ENCODE measurements at regions not wholly inside any gene's neighbourhood (a gene's known extent, or its start where the extent isn't known, plus 50 kb on each side); places are given as distances from the start of the nearest gene placed in this dataset.
"Not testable (repeated sequence)": the region's sequence is repeated elsewhere in the genome, so short reads cannot be mapped to it uniquely, and the experiment has no call there.

- Histone ChIP-seq H3K27me3 (replicated peaks) (0 out of 2 replicates have a peak, but pooled peaks cover 3% of the 10 kb centered on the region), H3K9me3 (replicated peaks) (no peaks in the 10 kb centered on the region), H3K27ac (no peak overlapping the region)
These were observed 50.2 kb upstream of the CPNE4 start for GRCh38 chr3:132084982-132085381.

DNA sequence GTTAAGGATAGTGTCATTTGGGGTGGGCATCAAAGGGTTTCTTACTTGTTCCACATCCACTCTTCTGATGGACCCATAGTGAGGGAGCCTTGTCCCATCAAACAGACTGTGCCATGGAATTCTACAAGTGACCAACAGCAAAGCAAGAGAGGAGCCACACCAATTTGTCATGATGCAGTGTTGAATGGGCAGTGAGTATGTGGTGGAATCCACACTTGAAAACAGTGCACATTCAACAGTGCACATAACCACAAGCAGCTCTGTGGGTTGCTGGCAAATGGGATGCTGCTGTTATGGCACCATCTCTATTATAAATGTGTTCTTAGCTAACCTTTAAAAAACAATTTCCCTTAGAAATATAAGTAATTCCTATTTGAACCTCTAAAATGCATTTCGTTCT, 52.5 kb upstream of the CPNE4 start:
- H3K27ac ChIP-seq: no peak overlapping the region
- H3K9me3 ChIP-seq (replicated peaks): no peaks in the 10 kb centered on the region
- 0 out of 2 replicates have a peak, but pooled peaks cover 3% of the 10 kb centered on the region for H3K27me3 ChIP-seq (replicated peaks)
- no peaks in the 10 kb centered on the region for H3K36me3 ChIP-seq
- H3K4me3 ChIP-seq: no peak overlapping the region
- peaks cover 8% of the 10 kb centered on the region for H3K4me1 ChIP-seq (replicated peaks)
- DNase-seq (ENCODE audit: low read depth in 1 of 2, low spot score in 2 of 2): no peak

More at GRCh38 chr3:132084982-132085381, 50.2 kb upstream of the CPNE4 start:
- Histone ChIP-seq H3K36me3 (no peaks in the 10 kb centered on the region), H3K4me1 (replicated peaks) (peaks cover 8% of the 10 kb centered on the region), H3K4me3 (no peak overlapping the region)
- DNase-seq (ENCODE audit: low read depth in 1 of 2, low spot score in 2 of 2): no peak

- no peak overlapping the region for H3K27ac ChIP-seq
- H3K36me3 ChIP-seq: no peaks in the 10 kb centered on the region
- H3K27me3 ChIP-seq (replicated peaks): 0 out of 2 replicates have a peak, but pooled peaks cover 3% of the 10 kb centered on the region
- H3K9me3 ChIP-seq (replicated peaks): no peaks in the 10 kb centered on the region
- H3K4me1 ChIP-seq (replicated peaks): peaks cover 8% of the 10 kb centered on the region
- H3K4me3 ChIP-seq: no peak overlapping the region
- no peak for DNase-seq (ENCODE audit: low read depth in 1 of 2, low spot score in 2 of 2)
These were observed 53.5 kb upstream of the CPNE4 start for GRCh38 chr3:132088291-132088690.

DNA sequence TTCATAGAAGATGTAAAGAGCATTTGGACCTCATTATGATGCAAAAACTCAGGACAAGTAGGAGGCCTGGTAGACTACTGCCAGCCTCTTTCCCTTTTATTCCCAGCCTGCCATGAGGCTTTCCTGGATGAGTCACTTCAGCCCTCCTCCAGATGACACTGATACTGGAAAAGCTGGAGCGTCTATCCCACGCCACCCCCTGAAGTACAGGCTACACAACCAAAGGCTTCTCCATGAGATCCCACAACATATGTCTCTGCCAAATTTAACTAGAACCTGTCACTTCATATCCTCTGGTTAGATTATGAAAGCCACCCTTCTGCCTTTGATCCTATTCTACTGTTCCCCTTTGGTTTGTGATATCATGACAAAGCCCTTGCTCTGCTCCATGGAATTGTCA, 56.1 kb upstream of the CPNE4 start:
- Histone ChIP-seq H3K27ac (no peak overlapping the region), H3K9me3 (replicated peaks) (no peaks in the 10 kb centered on the region), H3K4me1 (replicated peaks) (no peaks in the 10 kb centered on the region), H3K27me3 (replicated peaks) (no peaks in the 10 kb centered on the region), H3K36me3 (no peaks in the 10 kb centered on the region), H3K4me3 (no peak overlapping the region)
- DNase-seq (ENCODE audit: low read depth in 1 of 2, low spot score in 2 of 2): no peak

GRCh38 chr3:132116601-132117000, 81.8 kb upstream of the CPNE4 start:
- Histone ChIP-seq H3K4me3 (no peak overlapping the region), H3K9me3 (replicated peaks) (no peaks in the 10 kb centered on the region; the same call in 1 of the 2 replicates), H3K27ac (no peak overlapping the region), H3K27me3 (replicated peaks) (no peaks in the 10 kb centered on the region), H3K36me3 (no peaks in the 10 kb centered on the region), H3K4me1 (replicated peaks) (no peaks in the 10 kb centered on the region)
- no peak for DNase-seq (ENCODE audit: low read depth in 1 of 2, low spot score in 2 of 2)

DNA sequence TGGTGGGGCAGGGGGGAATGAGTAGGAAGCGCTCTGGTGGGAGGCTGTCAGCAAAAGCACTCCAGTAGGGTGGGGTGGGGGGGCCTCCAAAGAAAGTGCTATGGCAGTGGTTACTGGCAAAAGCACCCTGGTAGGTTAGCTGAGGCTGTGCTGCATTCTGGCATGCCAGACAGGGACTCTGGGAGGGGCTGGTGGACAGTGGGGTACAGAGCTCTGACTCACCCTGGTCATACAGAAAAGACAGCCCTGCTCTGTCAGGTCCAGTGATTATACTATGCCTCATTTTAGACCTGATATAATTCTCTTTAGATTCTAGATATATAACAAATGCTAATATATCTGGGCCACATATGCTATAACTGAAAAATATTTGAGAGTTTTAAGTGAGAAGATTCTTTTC, 82.8 kb upstream of the CPNE4 start:
- DNase-seq (ENCODE audit: low read depth in 1 of 2, low spot score in 2 of 2): no peak
- Histone ChIP-seq H3K27ac (no peak overlapping the region), H3K36me3 (no peaks in the 10 kb centered on the region), H3K27me3 (replicated peaks) (no peaks in the 10 kb centered on the region), H3K4me3 (no peak overlapping the region), H3K4me1 (replicated peaks) (no peaks in the 10 kb centered on the region), H3K9me3 (replicated peaks) (no peaks in the 10 kb centered on the region; the same call in 1 of the 2 replicates)

- Histone ChIP-seq H3K27ac (no peak overlapping the region), H3K36me3 (no peaks in the 10 kb centered on the region), H3K4me1 (replicated peaks) (no peaks in the 10 kb centered on the region), H3K9me3 (replicated peaks) (no peaks in the 10 kb centered on the region; the same call in 1 of the 2 replicates), H3K27me3 (replicated peaks) (no peaks in the 10 kb centered on the region), H3K4me3 (no peak overlapping the region)
- DNase-seq (ENCODE audit: low read depth in 1 of 2, low spot score in 2 of 2): no peak
These were observed 84.7 kb upstream of the CPNE4 start for GRCh38 chr3:132119531-132119930.

DNA sequence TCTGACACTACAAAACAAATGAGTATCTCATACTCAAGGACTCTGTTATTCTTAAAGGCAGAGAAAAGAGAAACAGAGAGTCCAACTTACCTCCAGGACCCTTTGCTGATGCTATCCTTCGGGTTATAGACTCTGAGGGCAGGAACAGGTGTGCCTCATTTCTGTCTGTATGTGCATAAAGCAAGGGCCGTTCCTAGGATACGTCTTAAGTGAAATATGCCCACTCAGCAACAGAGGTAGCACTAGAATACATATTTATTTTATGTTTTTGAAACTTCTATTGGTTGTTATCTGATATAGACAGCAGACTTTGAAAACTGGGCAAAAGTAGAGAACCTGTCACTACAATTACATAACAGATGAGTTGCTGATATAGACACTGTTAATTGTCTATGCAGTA, 89.3 kb upstream of the CPNE4 start:
- DNase-seq (ENCODE audit: low read depth in 1 of 2, low spot score in 2 of 2): no peak
- Histone ChIP-seq H3K27ac (no peak overlapping the region), H3K36me3 (no peaks in the 10 kb centered on the region), H3K27me3 (replicated peaks) (no peaks in the 10 kb centered on the region), H3K9me3 (replicated peaks) (no peaks in the 10 kb centered on the region; the same call in 1 of the 2 replicates), H3K4me3 (no peak overlapping the region), H3K4me1 (replicated peaks) (no peaks in the 10 kb centered on the region)

- H3K9me3 ChIP-seq (replicated peaks): no peaks in the 10 kb centered on the region; the same call in 1 of the 2 replicates
These were observed 90.0 kb upstream of the CPNE4 start for GRCh38 chr3:132124651-132125284.

DNA sequence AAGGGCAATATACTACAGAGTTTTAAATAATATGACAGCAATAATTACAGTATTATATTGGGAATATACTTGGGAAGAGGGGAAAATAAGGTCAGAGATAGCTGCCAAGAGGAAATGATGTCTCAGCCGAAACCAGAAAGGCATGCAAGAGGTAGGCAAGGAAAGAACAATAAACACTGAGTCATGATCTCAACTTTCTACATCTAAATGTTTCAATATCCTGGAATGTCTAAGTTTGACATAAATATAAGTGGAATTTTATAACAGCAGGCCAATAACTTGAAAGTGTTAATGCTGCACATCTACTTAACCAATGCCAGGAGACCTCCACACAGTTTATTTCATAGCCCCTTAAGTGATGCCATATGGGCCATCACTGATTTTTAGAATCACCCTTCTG, 99.8 kb upstream of the CPNE4 start:
- no peaks in the 10 kb centered on the region; the same call in 1 of the 2 replicates for H3K9me3 ChIP-seq (replicated peaks)
- H3K36me3 ChIP-seq: no peaks in the 10 kb centered on the region
- DNase-seq (ENCODE audit: low read depth in 1 of 2, low spot score in 2 of 2): peak; percentile 47 to 76
- peaks cover 44% of the 10 kb centered on the region for H3K4me1 ChIP-seq (replicated peaks)
- peak overlapping the region; percentile 91 for H3K27ac ChIP-seq
- H3K27me3 ChIP-seq (replicated peaks): no peaks in the 10 kb centered on the region
- no peak overlapping the region for H3K4me3 ChIP-seq

More at GRCh38 chr3:132124651-132125284, 90.0 kb upstream of the CPNE4 start:
- H3K27me3 ChIP-seq (replicated peaks): no peaks in the 10 kb centered on the region
- H3K27ac ChIP-seq: no peak overlapping the region
- no peaks in the 10 kb centered on the region for H3K36me3 ChIP-seq
- no peak for DNase-seq (ENCODE audit: low read depth in 1 of 2, low spot score in 2 of 2)
- H3K4me3 ChIP-seq: no peak overlapping the region
- H3K4me1 ChIP-seq (replicated peaks): no peaks in the 10 kb centered on the region

DNA sequence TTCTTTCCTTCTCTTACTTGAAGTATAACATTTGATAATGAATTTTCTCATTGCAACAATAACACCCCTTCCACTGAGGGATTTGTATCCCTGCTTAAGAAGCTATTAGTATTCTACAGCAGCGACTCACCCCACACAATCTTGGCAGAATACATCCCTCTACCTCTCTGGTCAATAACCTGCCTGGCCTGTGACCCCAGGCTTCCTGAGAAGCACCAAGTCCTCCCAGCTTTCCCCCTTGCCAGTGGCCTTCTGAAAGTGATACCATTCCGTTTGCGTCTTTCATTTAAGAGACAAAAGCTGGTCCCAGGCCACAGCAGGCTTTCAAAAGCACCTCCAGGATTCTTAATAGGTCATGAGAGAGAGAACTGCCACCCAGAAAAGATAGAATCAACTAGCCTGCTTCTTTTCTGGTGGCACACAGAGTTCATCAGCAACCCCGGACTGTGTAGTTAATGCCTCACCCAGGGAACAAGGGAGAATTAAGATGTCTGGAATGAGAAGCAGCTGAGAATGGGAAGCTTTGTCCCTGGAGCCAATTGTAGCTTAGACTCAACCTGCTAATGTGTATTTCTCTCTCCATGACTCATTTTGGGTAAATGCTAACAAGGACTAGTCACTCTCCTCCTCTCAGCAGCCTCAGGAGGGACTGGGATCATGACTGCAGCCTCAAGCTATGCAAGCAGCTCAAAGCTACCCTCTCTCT, 101.0 kb upstream of the CPNE4 start:
- no peaks in the 10 kb centered on the region for H3K36me3 ChIP-seq
- peak overlapping the region; percentile 91 for H3K27ac ChIP-seq
- H3K4me3 ChIP-seq: no peak overlapping the region
- H3K4me1 ChIP-seq (replicated peaks): peaks cover 44% of the 10 kb centered on the region
- no peaks in the 10 kb centered on the region for H3K27me3 ChIP-seq (replicated peaks)
- peak; percentile 82 to 92 for DNase-seq (ENCODE audit: low read depth in 1 of 2, low spot score in 2 of 2)
- no peaks in the 10 kb centered on the region; the same call in 1 of the 2 replicates for H3K9me3 ChIP-seq (replicated peaks)

DNA sequence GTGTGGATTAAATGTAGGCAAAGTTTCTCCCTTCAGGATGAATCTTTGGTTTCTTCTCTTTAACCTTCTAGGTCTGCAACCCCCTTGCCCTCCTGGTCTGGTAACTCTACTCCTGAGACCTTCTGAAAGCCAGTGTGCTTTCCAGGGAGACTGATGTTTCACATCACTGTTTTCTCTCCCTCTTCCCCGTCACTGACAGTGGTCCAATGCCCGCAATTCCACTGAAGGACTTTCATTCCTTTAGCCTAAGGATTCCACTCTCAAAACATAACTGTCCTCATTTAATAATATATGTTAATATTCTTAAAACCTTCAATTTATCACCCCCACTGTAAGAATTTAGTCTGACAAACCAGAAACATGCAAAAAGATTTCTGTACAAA, 101.5 kb upstream of the CPNE4 start:
- H3K27me3 ChIP-seq (replicated peaks): no peaks in the 10 kb centered on the region
- H3K4me1 ChIP-seq (replicated peaks): peaks cover 44% of the 10 kb centered on the region
- no peak overlapping the region for H3K4me3 ChIP-seq
- no peaks in the 10 kb centered on the region for H3K36me3 ChIP-seq
- H3K9me3 ChIP-seq (replicated peaks): no peaks in the 10 kb centered on the region; the same call in 1 of the 2 replicates
- H3K27ac ChIP-seq: peak overlapping the region; percentile 91
- no peak for DNase-seq (ENCODE audit: low read depth in 1 of 2, low spot score in 2 of 2)

GRCh38 chr3:132136902-132137301, 102.1 kb upstream of the CPNE4 start:
- not testable (repeated sequence) for H3K9me3 ChIP-seq (replicated peaks); H3K27me3 ChIP-seq (replicated peaks); DNase-seq (ENCODE audit: low read depth in 1 of 2, low spot score in 2 of 2); H3K4me3 ChIP-seq; H3K36me3 ChIP-seq
- peak overlapping the region; percentile 91 for H3K27ac ChIP-seq
- H3K4me1 ChIP-seq (replicated peaks): peaks cover 44% of the 10 kb centered on the region

- H3K4me3 ChIP-seq: no peak overlapping the region
- DNase-seq (ENCODE audit: low read depth in 1 of 2, low spot score in 2 of 2): no peak
- no peaks in the 10 kb centered on the region for H3K27me3 ChIP-seq (replicated peaks)
These were observed 111.0 kb upstream of the CPNE4 start for GRCh38 chr3:132145833-132146232.

More at GRCh38 chr3:132145833-132146232, 111.0 kb upstream of the CPNE4 start:
- Histone ChIP-seq H3K27ac (no peak overlapping the region), H3K4me1 (replicated peaks) (no peaks in the 10 kb centered on the region), H3K36me3 (no peaks in the 10 kb centered on the region), H3K9me3 (replicated peaks) (no peaks in the 10 kb centered on the region)

Data from SJSA1 (cell line).